RWPE1 (cell line): ENCODE measurements at regions not wholly inside any gene's neighbourhood (a gene's known extent, or its start where the extent isn't known, plus 50 kb on each side); places are given as distances from the start of the nearest gene placed in this dataset.

Source experiments
- CTCF ChIA-PET: fragments of 350-600 bp; sonication (Branson Sonifier 250); formaldehyde crosslinking; extraction: SDS; loops from one replicate; lab custom pipeline; 2021; lab: Yijun Ruan, JAX
- POLR2A ChIA-PET: fragments of 400-600 bp; formaldehyde crosslinking; extraction: SDS; loops from one replicate; lab custom pipeline; 2020; ENCODE audit warnings: antibody characterized with exemption; ENCODE audit not compliant: low non-redundant PET; lab: Yijun Ruan, JAX
- DNase-seq: peaks from one replicate; pipeline ENCODE4 v3.0.0; 2012; ENCODE audit warnings: low spot score
- H3K27ac ChIP-seq: fragments of 450-650 bp; 2 replicates; pipeline ENCODE4 v1.5.1; 2017
- CTCF ChIP-seq: fragments of 450-650 bp; conservative IDR thresholded peaks from 2 replicates; pipeline ENCODE4 v1.5.1; 2017; ENCODE audit warnings: low read depth, mild to moderate bottlenecking

- CTCF ChIA-PET: no interaction called here
Observed at GRCh38 chr4:4609622-4610334, 67.9 kb upstream of the STX18 start.

GRCh38 chr4:4608214-4608537 is 66.3 kb upstream of the STX18 start:
- CTCF ChIA-PET: no interaction called here

More at GRCh38 chr4:4609622-4610334, 67.9 kb upstream of the STX18 start:
- no peak overlapping the region for H3K27ac ChIP-seq
- DNase-seq: no peak
- TF ChIP-seq CTCF: no peak
- POLR2A ChIA-PET: no interaction called here

GRCh38 chr4:4607336-4608213 is 65.7 kb upstream of the STX18 start:
- ChIA-PET CTCF (no interaction called here), POLR2A (no interaction called here)
- no peak for DNase-seq
- no peak for TF ChIP-seq CTCF
- H3K27ac ChIP-seq: no peak overlapping the region

More at GRCh38 chr4:4608214-4608537, 66.3 kb upstream of the STX18 start:
- TF ChIP-seq CTCF: no peak
- H3K27ac ChIP-seq: no peak overlapping the region
- no peak for DNase-seq
- POLR2A ChIA-PET: no interaction called here

- ChIA-PET POLR2A (no interaction called here), CTCF (interaction anchor here (0.6 kb wide), 1 partner anchor 1592 kb away, joined by 3 read pairs; no protein-coding TSS in a partner anchor)
- DNase-seq: no peak
- H3K27ac ChIP-seq: no peak overlapping the region
- no peak for TF ChIP-seq CTCF
Observed at GRCh38 chr4:4606321-4606720, 64.5 kb upstream of the STX18 start.

GRCh38 chr4:4605849-4606248 is 64.0 kb upstream of the STX18 start:
- ChIA-PET CTCF (interaction anchor here (0.6 kb wide), 1 partner anchor 1593 kb away, joined by 3 read pairs; no protein-coding TSS in a partner anchor), POLR2A (no interaction called here)
- no peak for TF ChIP-seq CTCF
- H3K27ac ChIP-seq: no peak overlapping the region
- DNase-seq: no peak

- DNase-seq: no peak
- ChIA-PET CTCF (no interaction called here), POLR2A (no interaction called here)
- H3K27ac ChIP-seq: no peak overlapping the region
- no peak for TF ChIP-seq CTCF
Observed at GRCh38 chr4:4603592-4603991, 61.7 kb upstream of the STX18 start.
